IMR-90 (cell line): ENCODE measurements at regions not wholly inside any gene's neighbourhood (a gene's known extent, or its start where the extent isn't known, plus 50 kb on each side); places are given as distances from the start of the nearest gene placed in this dataset.

Source experiments
- ATAC-seq: fragments of 200-7000 bp; cut with Tn5 transposase; 2 replicates; pipeline ENCODE4 v1.9.1; 2020; ENCODE audit warnings: low read depth, mild to moderate bottlenecking, moderate library complexity
- BruUV-seq: library from RNA; stranded (reverse); fragments of 400-500 nt; replicated peaks from 2 replicates; lab custom pipeline; 2021; lab: Mats Ljungman, UMichigan
- CTCF ChIA-PET: fragments of 300-600 bp; formaldehyde crosslinking; extraction: SDS; loops from one replicate; lab custom pipeline; 2021; ENCODE audit warnings: antibody characterized with exemption; lab: Yijun Ruan, JAX
- POLR2A ChIA-PET: fragments of 300-600 bp; sonication (Branson Sonifier 250); formaldehyde crosslinking; loops from one replicate; lab custom pipeline; 2022; ENCODE audit warnings: antibody characterized with exemption; ENCODE audit not compliant: unreplicated experiment; lab: Charles Lee
- DNase-seq: peaks from one replicate; pipeline ENCODE4 v3.0.0; 2013
- H2AFZ ChIP-seq: replicated peaks from 2 replicates; pipeline ENCODE3; 2013; ENCODE audit warnings: low read length, mild to moderate bottlenecking; ENCODE audit not compliant: poor library complexity
- H2AK5ac ChIP-seq: 2 replicates; pipeline ENCODE4 v1.6.1; 2013; ENCODE audit warnings: low read depth, low read length, inconsistent platforms
- H2AK9ac ChIP-seq: replicated peaks from 2 replicates; pipeline ENCODE3; 2013; ENCODE audit warnings: mild to moderate bottlenecking, low read depth, low read length, moderate library complexity; ENCODE audit not compliant: poor library complexity
- H2BK120ac ChIP-seq: 2 replicates; pipeline ENCODE4 v1.6.1; 2013; ENCODE audit warnings: low read depth, low read length, inconsistent platforms
- H2BK15ac ChIP-seq: 3 replicates; pipeline ENCODE4 v1.6.1; 2013; ENCODE audit warnings: low read depth, low read length, inconsistent platforms
- H2BK20ac ChIP-seq: 2 replicates; pipeline ENCODE4 v1.6.1; 2013; ENCODE audit warnings: low read depth, mild to moderate bottlenecking, inconsistent platforms, low read length, moderate library complexity
- H2BK5ac ChIP-seq: 2 replicates; pipeline ENCODE4 v1.6.1; 2013; ENCODE audit warnings: mild to moderate bottlenecking, low read depth, low read length, inconsistent platforms; ENCODE audit not compliant: poor library complexity, severe bottlenecking
- H3K14ac ChIP-seq: replicated peaks from 2 replicates; pipeline ENCODE4 v1.6.1; 2013; ENCODE audit warnings: low read depth, low read length, inconsistent platforms
- H3K18ac ChIP-seq: 2 replicates; pipeline ENCODE4 v1.6.1; 2013; ENCODE audit warnings: low read depth, low read length, control low read depth
- H3K23ac ChIP-seq: 2 replicates; pipeline ENCODE4 v1.6.1; 2013; ENCODE audit warnings: low read depth, low read length, inconsistent platforms
- H3K27ac ChIP-seq: 2 replicates; pipeline ENCODE4 v1.5.1; 2013; ENCODE audit warnings: mild to moderate bottlenecking, control low read depth, low read length; ENCODE audit not compliant: insufficient read depth
- H3K27me3 ChIP-seq: 2 replicates; pipeline ENCODE4 v1.6.1; 2013; ENCODE audit warnings: low read length; ENCODE audit not compliant: control insufficient read depth, insufficient read depth
- H3K36me3 ChIP-seq: 2 replicates; pipeline ENCODE4 v1.6.1; 2013; ENCODE audit warnings: low read length, mixed read lengths; ENCODE audit not compliant: control insufficient read depth, insufficient read depth
- H3K4ac ChIP-seq: 2 replicates; pipeline ENCODE4 v1.6.1; 2013; ENCODE audit warnings: low read depth, low read length, inconsistent platforms
- H3K4me1 ChIP-seq: 2 replicates; pipeline ENCODE4 v1.6.1; 2013; ENCODE audit warnings: low read length, mixed read lengths; ENCODE audit not compliant: control insufficient read depth, insufficient read depth
- H3K4me2 ChIP-seq: 2 replicates; pipeline ENCODE4 v1.6.1; 2013; ENCODE audit warnings: low read depth, mild to moderate bottlenecking, control low read depth, low read length, moderate library complexity
- H3K4me3 ChIP-seq: 2 replicates; pipeline ENCODE4 v1.5.1; 2013; ENCODE audit warnings: low read depth, mild to moderate bottlenecking, control low read depth, low read length, moderate library complexity; ENCODE audit not compliant: insufficient read depth
- H3K56ac ChIP-seq: 2 replicates; pipeline ENCODE4 v1.6.1; 2013; ENCODE audit warnings: low read length, inconsistent platforms; ENCODE audit not compliant: insufficient read depth; ENCODE audit errors: extremely low read depth
- H3K79me1 ChIP-seq, 2 experiments: 2 replicates each; pipeline ENCODE4 v1.6.1; 2013; ENCODE audit warnings: low read length in 2 of 2, inconsistent platforms in 1 of 2, low read depth in 1 of 2
- H3K9ac ChIP-seq: 2 replicates; pipeline ENCODE4 v1.6.1; 2013; ENCODE audit warnings: low read depth, low read length, control low read depth
- H3K9me1 ChIP-seq: 2 replicates; pipeline ENCODE4 v1.6.1; 2013; ENCODE audit warnings: low read length, inconsistent platforms; ENCODE audit not compliant: insufficient read depth
- H3K9me3 ChIP-seq: 2 replicates; pipeline ENCODE4 v1.6.1; 2013; ENCODE audit warnings: low read length; ENCODE audit not compliant: control insufficient read depth, insufficient read depth
- H4K20me1 ChIP-seq: 2 replicates; pipeline ENCODE4 v1.6.1; 2013; ENCODE audit warnings: low read length, inconsistent platforms; ENCODE audit not compliant: insufficient read depth
- H4K5ac ChIP-seq: 2 replicates; pipeline ENCODE4 v1.6.1; 2013; ENCODE audit warnings: mild to moderate bottlenecking, low read depth, low read length, control low read depth
- H4K8ac ChIP-seq, 2 experiments: 2 replicates each; pipeline ENCODE4 v1.6.1; 2013; ENCODE audit warnings: low read depth in 2 of 2, low read length in 2 of 2, control low read depth in 1 of 2, inconsistent platforms in 1 of 2
- H4K91ac ChIP-seq: 2 replicates; pipeline ENCODE4 v1.6.1; 2013; ENCODE audit warnings: low read depth, low read length, inconsistent platforms; ENCODE audit not compliant: insufficient read depth
- CEBPB ChIP-seq: IDR thresholded peaks from 2 replicates; pipeline ENCODE4 v1.6.1; 2012; ENCODE audit warnings: low read depth, low read length, improper control_type of control experiment
- CHD1 ChIP-seq: IDR thresholded peaks from 2 replicates; pipeline ENCODE4 v1.6.1; 2012; ENCODE audit warnings: low read depth, low read length, improper control_type of control experiment
- ELK1 ChIP-seq: fragments of 150-350 bp; IDR thresholded peaks from 2 replicates; pipeline ENCODE4 v1.6.1; 2016; ENCODE audit warnings: low read depth, mild to moderate bottlenecking, low read length, moderate library complexity, borderline replicate concordance
- FOS ChIP-seq: fragments of 150-350 bp; IDR thresholded peaks from 2 replicates; pipeline ENCODE4 v1.6.1; 2016; ENCODE audit warnings: low read depth, low read length
- MAFK ChIP-seq: IDR thresholded peaks from 2 replicates; pipeline ENCODE4 v1.6.1; 2012; ENCODE audit warnings: low read depth, low read length, improper control_type of control experiment
- MAZ ChIP-seq: IDR thresholded peaks from 2 replicates; pipeline ENCODE4 v1.6.1; 2012; ENCODE audit warnings: low read depth, mild to moderate bottlenecking, low read length, improper control_type of control experiment, moderate library complexity, borderline replicate concordance
- MXI1 ChIP-seq: IDR thresholded peaks from 2 replicates; pipeline ENCODE4 v1.6.1; 2012; ENCODE audit warnings: low read depth, mild to moderate bottlenecking, low read length, moderate library complexity, borderline replicate concordance
- POLR2A ChIP-seq: IDR thresholded peaks from 2 replicates; pipeline ENCODE4 v1.6.1; 2012; ENCODE audit warnings: mild to moderate bottlenecking, low read depth, low read length
- RAD21 ChIP-seq: IDR thresholded peaks from 2 replicates; pipeline ENCODE4 v1.6.1; 2012; ENCODE audit warnings: low read length, improper control_type of control experiment
- RCOR1 ChIP-seq: IDR thresholded peaks from 2 replicates; pipeline ENCODE4 v1.6.1; 2012; ENCODE audit warnings: mild to moderate bottlenecking, low read length, improper control_type of control experiment; ENCODE audit not compliant: insufficient replicate concordance
- RFX5 ChIP-seq: IDR thresholded peaks from 2 replicates; pipeline ENCODE4 v1.8.0; 2012; ENCODE audit warnings: low read depth, mild to moderate bottlenecking, low read length, moderate library complexity
- SMC3 ChIP-seq: fragments of 150-350 bp; IDR thresholded peaks from 2 replicates; pipeline ENCODE4 v1.6.1; 2016; ENCODE audit warnings: low read depth, mild to moderate bottlenecking, antibody characterized with exemption, low read length, moderate library complexity
- USF2 ChIP-seq: fragments of 150-350 bp; IDR thresholded peaks from 2 replicates; pipeline ENCODE4 v1.6.1; 2017; ENCODE audit warnings: mild to moderate bottlenecking, antibody characterized with exemption, low read length, low read depth
- WGBS, 2 experiments: methylation state at CpG; one replicate each; pipeline versions ENCODE4 v1.1.5 to v1.1.7; 2013; ENCODE audit warnings: missing lambda C conversion rate in 2 of 2; ENCODE audit not compliant: insufficient read length in 1 of 2; ENCODE audit errors: extremely low coverage in 2 of 2; 5-methylcytosine and 5-hydroxymethylcytosine counted together
- dilution Hi-C: fragments of 300-500 bp; cut with HindIII; formaldehyde crosslinking; loops from one replicate; pipeline ENCODE4 v1.14.3; 2018; ENCODE audit warnings: low sequenced_read_pairs; ENCODE audit not compliant: unreplicated experiment
- in situ Hi-C: fragments of 300-500 bp; cut with MboI; formaldehyde crosslinking; loops from 3 replicates; pipeline ENCODE4 v1.14.3; 2019; ENCODE audit warnings: low sequenced_read_pairs, inconsistent platforms, mixed read lengths
- intact Hi-C: fragments of 100-400 bp; cut with micrococcal nuclease; formaldehyde crosslinking; loops from 2 replicates; pipeline ENCODE4 v1.10.0; 2022

DNA sequence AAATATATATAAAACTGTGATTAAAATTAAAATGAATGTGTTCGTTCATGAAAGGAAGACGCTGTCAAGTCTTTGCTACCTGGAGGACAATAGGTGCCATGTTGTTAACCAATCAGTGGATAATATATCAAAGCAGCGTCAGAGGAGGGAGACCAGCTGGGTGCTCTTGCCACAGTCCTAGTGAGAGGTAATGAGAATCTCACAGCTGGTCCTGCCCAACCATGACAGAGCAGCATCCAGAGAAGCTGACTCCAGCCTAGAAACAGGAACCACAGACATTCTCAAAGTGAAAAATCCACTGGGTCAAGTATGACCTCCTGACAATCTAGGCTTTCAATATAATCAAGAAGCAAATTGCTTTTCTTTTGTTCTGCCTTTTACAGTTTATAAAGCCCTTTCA is 94.5 kb upstream of the LRFN2 start:
- no peak overlapping the region for H3K4ac ChIP-seq
- no peak overlapping the region for H3K27ac ChIP-seq
- H4K20me1 ChIP-seq, result no peaks in the 10 kb centered on the region
- no peaks in the 10 kb centered on the region for H3K27me3 ChIP-seq
- ChIA-PET POLR2A (no interaction called here), CTCF (no interaction called here)
- H2BK20ac ChIP-seq, result no peak overlapping the region
- no peaks in the 10 kb centered on the region for H3K9me3 ChIP-seq
- H2BK5ac ChIP-seq, result no peak overlapping the region
- no peak overlapping the region for H3K56ac ChIP-seq
- no peak overlapping the region for H3K9ac ChIP-seq
- H3K23ac ChIP-seq, result no peak overlapping the region
- H3K4me1 ChIP-seq, result no peaks in the 10 kb centered on the region
- no peaks in the 10 kb centered on the region for H3K36me3 ChIP-seq
- H4K5ac ChIP-seq, result no peak overlapping the region
- intact Hi-C loops, result no loop called here
- no peaks in the 10 kb centered on the region for H3K79me1 ChIP-seq
- ATAC-seq (no peak), DNase-seq (no peak)
- H4K8ac ChIP-seq, result no peak overlapping the region
- dilution Hi-C loops, result no loop called here
- no peak overlapping the region for H3K4me2 ChIP-seq
- no TSS peak for BruUV-seq
- no peak overlapping the region for H3K4me3 ChIP-seq
- H2BK120ac ChIP-seq, result no peak overlapping the region
- no peak overlapping the region for H4K91ac ChIP-seq
- TF ChIP-seq ELK1, result no peak
- no peak for TF ChIP-seq POLR2A
- TF ChIP-seq FOS, result no peak
- no peak for TF ChIP-seq RAD21
- no peak for TF ChIP-seq CHD1
- TF ChIP-seq CEBPB, result no peak
- no peak for TF ChIP-seq RCOR1
- TF ChIP-seq SMC3, result no peak
- TF ChIP-seq USF2, result no peak
- no peak for TF ChIP-seq MAFK
- no peak for TF ChIP-seq MXI1
- TF ChIP-seq MAZ, result no peak
- TF ChIP-seq RFX5, result no peak
- H3K18ac ChIP-seq, result no peak overlapping the region
- in situ Hi-C loops, result no loop called here
- H3K9me1 ChIP-seq, result no peaks in the 10 kb centered on the region
- no peak overlapping the region for H2BK15ac ChIP-seq
- H2AK5ac ChIP-seq, result no peak overlapping the region
- H2AK9ac ChIP-seq, result no peak overlapping the region
- no peak overlapping the region for H3K14ac ChIP-seq
- H2AFZ ChIP-seq, result no peak overlapping the region
- 17% methylated on average over 1 of the region's 3 CpGs; no CpG with 5 or more reads in 1 of the 2 experiments for WGBS, 2 experiments
